AML-193 (cell line): ENCODE measurements at regions not wholly inside any gene's neighbourhood (a gene's known extent, or its start where the extent isn't known, plus 50 kb on each side); places are given as distances from the start of the nearest gene placed in this dataset.

ENCODE experiments used
- DNase-seq, 2 experiments: peaks; one replicate each; lab custom pipeline; 2025; lab: John Stamatoyannopoulos, UW

DNA sequence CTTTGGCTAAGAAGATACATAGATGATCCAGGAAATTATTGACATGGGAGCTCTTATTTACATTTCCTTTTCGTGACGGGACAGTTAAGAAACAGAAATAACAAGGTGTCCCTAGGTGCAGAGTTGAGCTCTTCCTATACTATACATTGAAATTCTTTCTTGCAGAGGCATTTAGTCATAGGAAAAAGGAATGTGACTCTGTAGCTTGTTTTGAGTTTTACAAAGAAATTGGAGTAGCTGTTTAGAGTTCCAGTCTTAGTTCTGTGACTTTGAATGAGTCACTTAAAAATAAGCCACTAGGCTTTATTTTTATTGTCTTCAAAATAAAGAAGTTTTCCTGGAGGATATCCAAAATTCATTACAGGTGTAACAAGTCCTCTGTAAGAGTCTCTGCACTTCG lies 723.5 kb upstream of the SGO1 start:
- DNase-seq: no peak

DNA sequence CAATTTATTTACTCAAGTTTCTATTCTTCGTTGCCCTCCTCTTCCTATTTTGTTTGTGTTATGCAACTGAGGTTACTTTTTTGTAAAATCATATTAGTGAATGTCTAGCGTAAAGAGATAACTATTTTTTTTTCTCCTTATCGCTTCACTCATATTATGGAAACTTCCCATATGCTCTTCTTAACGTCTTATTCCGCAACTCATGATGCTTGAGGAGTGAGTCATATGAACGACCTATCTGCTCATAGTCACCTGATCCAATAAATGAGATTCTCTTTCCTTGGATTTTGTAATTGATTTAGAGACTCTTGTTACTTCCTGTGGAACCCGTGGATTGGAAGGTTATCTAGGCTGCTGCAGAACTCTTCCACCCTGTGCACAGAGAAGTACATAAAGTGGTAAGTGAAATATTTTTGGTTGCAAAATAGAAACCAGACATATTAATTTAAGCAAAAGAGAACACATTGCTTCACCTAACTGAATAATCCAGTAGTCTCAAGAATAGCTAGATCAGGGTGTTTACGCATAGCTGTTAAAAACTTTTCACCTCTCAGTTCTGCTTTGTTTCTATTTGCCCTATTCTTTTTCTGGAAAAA lies 719.3 kb upstream of the SGO1 start:
- no peak for DNase-seq

DNA sequence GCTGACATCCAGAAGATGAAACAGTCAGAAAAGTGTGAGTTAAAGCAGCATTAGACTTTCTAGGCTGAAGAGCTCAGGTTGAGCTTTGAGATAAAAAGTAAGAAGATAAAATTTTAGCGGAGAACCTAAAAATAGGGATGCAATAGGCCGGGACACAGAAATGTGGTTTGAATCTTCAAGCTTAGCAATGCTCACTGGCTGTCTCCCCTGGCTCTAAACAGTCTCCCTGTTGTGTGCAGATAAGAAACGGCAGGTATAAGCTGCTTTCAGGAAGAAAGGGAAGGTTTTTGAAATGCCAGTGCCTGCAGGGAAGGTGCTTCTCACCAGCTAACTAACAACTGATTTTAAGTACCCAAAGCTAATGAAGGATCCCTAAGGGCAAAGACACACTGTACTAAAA lies 718.7 kb upstream of the SGO1 start:
- DNase-seq: no peak

DNA sequence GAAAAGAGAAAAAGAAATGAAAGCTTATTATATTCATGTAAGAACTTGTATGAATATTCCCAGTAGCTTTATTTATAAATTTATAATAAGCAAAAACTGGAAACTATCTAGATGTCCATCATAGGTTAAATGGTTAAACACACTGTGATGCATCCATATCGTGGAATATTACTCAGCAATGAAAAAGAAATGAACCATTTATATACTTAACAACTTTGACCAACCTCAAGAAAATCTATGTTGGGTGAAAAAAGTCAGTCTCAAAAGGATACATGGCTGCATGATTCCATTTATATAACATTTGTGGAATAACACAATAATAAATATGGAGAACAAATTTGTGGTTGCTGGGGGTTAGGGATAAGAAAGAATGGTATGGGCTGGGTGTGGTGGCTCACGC lies 713.0 kb upstream of the SGO1 start:
- DNase-seq: no peak

DNA sequence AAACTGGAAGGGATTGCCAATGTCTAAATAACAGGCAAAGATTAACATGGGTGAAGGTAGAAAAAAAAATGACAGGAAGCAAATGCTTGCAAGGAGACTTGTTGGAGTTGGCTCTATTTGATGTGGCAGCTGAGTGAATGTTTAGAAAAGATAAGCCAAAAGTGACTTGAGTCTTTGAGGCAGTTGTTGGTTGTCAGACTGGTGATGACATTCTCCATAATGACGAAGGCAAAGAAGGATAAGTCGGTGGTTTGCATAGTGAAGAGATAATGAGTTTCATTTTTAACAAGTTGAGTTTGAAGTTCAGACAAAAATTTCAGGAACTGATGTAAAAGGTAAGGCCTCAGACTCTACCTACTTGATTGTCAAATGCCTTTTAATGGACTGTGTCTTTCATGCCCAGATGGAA lies 704.1 kb upstream of the SGO1 start:
- no peak for DNase-seq

DNA sequence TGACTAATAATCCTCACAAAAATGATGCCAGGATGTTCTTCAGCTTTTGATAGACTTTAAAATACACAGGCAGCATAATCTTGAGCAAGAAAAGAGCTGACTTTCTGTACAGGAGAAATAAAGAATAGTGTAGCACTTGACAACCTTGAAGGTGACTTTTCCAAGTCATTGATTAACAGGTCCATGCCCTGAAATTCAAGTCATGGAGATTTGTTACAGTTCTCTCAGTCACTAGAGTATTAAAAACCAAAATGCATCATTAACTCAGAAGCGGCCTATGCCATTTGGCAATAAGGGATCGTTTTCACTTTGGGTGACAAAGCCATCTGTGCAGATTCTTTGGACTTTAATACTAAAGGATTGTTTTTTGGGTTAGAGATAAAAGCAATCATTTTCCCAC lies 692.7 kb upstream of the SGO1 start:
- DNase-seq: no peak

DNA sequence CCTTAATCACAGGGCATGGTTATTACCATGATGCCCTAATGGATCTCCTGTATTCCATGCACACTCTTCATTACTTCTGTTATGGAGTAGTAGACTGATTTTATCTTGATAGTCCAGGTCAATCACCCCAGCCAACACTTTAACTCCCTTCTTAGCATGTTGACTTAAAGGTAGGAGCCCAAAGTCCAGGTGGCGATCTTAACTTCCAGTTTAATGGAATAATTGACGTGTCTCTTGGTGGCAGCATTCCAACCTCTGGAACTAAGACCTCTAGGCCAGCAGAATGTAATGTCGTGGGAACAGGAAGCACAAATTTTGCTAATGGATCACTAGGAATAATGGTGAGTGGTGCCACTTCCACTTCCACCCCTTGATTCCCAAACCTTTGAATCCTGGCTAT lies 687.2 kb upstream of the SGO1 start:
- DNase-seq: no peak

DNA sequence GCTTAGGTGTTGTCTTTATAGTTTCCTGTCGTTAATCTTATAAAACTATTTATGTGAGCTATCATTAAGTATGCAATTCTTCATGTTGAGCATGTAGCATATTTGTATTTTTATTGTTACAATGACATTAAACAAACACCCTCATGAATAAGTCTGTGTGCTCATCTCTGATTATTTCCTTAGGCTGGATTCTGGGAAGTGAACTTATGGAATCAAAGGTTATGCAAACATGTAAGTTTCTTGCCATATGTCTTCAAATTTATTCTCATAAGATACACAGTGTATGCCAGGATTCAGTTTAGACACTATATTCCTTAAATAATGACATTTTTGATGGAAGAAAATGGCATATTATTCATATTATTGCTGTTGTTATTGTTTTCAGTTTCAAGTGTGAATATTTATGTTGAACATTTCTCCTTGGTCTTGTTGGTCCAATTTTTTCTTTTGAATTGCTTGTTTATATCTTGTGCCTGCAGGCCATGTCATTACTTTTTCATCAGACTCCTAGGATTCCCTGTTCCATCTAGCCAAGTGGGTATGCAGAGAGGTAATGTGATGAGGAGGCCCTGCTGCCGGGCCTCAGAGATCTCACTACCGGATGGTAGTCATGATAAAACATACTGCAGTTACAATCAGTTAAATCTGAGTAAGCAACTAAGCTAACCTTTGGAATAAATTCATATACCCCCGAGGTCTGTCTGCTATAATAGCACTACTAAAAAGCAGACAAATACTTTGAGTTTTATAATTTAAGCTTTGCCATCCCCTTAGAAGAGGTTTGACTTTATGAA lies 684.3 kb upstream of the SGO1 start:
- no peak for DNase-seq

DNA sequence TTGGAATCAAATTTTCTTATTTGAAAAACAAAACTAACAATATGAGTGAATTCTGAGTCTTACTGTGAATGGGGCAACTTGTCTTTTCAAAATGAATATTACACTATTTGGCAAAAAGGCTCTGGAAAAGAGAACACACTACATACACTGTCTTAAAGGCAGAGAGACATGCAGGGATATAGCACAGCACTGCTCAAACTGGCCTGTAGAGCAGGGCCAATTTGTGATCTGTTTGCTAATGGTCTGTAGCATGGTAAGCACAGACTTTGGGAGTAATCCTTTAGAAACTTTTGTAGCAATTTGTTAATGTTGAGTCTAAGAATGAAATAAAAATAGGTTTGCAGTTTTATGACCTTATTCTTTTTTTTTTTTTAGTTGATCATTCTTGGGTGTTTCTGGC lies 679.8 kb upstream of the SGO1 start:
- DNase-seq: no peak

DNA sequence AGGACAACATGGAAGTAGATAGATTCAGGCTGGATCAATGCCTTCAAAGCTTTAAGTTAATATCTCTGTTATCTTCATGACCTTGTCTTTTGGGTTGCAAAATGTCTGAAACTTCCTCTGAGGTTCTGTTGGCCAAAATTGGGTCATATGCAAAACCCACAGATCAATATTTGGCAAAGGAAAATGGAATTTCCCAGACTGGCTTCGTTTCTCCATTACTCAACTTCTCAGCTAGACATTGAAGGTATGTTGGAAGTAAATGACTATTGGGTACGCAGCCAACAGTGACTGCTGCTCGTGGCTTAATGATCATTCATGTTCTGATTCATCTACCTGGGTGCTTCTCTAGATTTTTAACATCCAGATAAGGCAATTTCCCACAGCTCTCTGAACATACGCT lies 675.4 kb upstream of the SGO1 start:
- DNase-seq: no peak

DNA sequence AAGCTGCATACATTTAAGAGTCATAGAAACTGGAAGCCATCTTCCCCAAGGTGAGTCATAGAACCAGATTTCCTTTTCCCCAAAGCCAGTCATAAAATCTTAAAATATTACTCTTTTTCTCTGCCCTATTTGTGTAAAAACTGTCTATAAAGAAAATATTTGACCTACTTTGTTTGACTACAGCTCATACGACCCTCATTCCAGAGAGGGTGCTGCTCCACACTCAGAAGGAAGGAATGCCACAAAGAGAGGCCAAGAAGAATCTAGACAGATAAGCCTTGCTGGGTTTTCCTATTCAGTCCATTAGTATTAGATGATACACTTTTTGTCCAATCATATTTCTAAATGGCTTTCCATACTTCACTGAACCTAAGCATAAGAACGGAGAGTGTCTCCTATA lies 671.6 kb upstream of the SGO1 start:
- DNase-seq: no peak

DNA sequence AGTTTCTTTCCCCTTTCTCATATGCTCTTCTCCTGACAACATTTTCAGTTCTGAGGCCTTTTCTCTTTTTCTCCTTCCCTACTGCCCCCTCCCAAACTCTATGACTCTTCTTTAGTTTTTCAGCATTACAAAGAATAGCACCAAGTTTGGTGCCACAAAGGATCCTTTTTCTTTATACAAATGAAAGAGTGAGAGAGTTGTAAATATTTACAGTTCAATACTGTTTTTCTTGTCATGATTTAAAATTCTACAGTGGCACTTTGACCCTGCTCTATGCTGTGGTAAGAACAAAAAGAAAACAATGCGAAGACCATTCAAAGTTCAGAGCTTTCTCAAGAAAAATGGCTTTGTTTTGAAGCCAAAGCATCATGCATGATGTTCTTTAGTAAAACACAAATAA lies 667.9 kb upstream of the SGO1 start:
- DNase-seq: no peak

DNA sequence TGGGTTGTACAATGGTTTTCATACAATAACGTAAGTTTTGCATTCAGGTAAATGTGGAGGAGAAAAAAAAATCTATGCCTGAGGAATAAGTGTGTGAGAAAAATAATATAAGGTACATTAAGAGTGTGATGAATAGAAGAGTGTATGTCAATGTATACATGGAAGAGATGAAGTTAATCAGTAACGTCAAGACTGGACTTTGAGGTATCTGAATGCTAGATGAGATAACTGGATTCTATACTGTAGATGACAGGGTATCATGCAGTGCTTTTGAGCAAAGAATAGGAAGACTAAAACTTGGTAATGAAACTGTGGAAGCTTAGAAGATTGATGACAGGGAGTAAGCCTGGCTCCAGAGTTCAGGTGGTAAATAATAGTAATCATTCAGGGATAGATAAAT lies 666.7 kb upstream of the SGO1 start:
- no peak for DNase-seq

DNA sequence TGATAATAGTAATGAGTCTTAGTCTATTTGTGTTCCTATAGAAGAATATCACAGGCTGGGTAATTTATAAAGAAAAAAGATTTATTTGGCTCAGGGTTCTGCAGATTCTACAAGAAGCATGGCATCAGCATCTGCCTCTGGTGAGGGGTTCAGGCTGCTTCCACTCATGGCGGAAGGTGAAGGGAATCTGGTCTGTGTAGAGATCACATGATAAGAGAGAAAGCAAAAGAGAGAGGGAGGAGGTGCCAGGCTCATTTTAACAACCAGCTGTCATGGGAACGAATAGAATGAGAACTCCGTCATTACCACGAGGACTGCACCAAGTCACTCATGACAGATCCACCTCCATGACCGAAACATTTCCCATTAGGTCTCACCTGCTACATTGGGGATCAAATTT lies 664.0 kb upstream of the SGO1 start:
- DNase-seq: no peak

DNA sequence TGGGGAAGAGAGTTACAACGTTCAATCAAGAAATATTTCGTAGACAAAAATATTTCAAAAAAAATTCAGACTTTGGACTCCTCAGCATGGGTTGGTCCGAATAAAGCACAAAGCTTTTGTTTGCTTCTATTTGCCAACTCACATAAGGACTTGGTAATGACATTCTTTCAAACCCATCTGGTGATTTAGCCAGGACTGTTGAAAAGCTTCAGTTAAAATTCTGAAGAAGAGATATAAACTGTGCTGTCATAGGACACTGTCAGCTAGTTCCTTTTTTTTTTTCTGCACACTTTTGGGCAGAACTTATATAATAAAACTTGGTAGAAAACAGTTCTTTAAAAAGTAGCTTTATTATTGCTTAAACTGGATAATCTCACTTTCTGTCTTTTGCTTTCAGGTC lies 660.8 kb upstream of the SGO1 start:
- DNase-seq: no peak

DNA sequence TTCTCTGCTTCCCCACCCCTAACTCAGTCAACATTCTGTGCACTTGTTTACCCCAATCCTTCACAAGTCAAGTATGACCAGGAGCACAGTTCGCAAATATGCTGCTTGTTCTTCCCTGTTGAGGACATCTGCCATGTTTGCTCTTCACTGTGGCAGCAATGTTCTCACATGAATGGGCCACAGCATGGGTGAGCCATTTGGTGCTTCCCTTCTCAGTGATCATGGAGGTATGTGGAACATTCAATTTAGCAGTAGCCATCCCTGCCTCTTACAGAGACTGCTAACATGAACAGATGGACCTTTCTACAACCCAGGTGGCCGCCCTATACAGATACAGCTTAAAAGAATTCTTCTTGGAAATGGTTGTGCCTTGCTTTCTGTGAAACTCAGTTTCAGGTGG lies 660.1 kb upstream of the SGO1 start:
- DNase-seq: no peak

DNA sequence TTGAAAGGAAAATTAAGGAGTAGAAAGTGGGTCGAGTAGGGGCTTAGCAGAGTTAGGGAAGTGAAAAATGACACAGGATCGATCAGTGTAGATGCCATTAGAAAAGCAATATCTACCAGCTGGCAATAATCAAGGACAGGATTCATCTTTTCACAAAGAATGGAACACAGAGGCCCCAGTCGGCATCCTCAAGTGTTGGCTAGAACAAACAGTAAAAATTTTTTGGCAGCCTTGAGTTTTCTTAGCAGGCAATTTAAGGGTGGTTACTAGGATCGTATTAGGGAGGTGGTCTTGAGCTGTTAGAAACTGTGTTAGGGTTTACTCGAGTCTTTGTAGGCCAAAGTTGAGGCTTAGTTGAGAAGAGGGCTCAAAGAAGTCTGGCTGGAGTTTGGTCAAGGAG lies 658.8 kb upstream of the SGO1 start:
- DNase-seq: no peak

DNA sequence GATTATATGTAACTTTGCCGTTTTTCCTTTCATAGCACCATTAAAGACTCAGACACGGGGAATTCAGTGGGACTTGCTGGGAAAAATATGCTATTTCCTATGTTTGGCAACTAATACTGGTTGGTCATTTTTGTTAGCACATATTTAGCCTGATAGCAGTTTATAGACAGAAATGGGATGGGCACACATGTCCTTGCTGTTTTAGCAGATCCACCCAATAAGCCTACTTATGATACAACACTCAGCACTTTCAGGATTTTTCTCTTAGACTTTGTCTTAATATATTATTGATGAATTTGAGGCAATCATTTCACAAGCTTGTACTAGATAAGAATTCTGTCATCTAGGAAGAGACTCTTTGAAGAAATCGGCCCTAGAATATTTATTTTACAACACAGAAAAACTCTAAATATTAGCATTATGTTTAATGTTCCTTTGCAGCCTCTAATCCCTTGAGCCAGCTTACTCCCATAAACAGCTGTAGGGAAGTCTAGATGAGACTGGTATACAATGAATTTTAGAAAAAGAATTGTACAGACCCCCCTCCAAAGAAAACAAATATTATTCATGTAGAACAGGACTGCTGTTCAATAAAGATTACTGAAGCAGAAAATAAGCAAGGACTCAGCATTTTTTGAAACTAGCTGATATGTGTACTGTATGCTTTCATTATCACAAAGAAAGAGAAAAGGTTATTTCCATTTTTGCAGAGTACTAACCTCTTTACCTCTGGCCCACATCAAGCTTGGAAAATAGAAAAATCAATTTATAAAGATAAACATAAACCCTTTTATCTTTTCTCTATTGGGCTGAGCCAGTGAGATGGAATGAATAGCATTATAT lies 656.8 kb upstream of the SGO1 start:
- DNase-seq: no peak

DNA sequence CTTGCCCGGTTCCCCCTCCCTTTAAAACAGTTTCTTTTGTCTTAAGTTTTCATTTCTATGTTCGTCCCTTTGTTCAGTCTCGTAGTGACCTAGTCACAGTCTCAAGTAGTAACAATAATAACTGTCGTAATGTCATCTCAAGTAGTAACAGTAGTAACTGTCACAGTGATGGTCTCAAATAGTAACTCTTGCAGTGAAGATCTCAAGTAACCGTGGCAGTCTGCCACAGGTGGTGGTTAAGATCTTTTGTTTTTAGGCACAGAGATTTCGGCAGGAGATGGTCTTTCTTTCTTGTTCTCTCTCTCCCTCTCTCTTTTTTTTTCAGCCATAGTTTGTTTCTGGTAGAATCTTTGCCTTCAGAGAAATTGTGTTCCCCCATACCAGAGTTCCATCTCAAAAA lies 656.0 kb upstream of the SGO1 start:
- no peak for DNase-seq

DNA sequence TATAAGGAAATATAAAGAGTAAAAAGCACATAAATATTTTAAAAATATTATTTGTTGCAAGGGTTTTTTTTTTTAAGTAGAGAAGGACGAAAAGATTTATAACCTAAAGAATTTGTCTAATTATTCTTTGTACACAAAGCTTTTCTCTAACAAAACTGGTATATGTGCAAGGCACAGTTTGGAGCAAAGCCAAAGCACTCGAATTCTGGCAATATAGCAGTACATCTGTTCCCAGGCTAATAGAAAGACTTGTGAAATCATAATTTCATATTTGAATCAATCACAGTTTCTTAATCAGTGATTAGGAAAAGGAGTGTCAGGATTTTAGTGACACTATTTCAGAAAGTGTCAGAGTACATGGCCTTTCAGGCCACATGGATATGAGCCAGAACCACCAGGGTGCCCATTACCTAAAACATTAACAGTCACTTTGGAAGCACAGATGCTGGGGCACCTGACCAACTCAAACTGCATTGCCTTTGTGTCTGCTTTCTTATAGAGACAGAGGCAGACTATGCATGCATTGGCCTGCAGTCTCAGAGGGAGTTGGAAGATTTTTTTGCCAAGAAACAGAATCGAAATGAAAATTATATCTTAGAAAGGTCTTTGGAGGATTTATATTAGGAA lies 651.8 kb upstream of the SGO1 start:
- DNase-seq: no peak

DNA sequence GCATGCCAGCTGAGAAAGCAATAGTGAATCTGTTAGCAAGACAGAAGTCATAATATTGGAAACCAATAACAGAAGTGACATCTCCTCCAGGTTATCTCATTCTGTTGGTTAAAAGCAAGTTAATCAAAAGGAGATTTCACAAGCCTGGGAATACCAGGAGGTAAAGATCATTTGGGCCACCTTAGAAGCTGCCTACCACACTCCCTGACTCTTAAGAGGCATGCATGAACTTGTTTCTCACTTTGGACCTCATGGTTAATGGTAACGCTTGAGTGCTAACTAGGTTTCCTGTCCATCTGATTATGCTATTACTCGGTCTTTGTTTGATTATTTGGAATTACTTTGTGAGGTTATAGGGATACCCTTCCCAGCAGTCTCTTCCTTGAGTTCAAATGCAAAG lies 650.8 kb upstream of the SGO1 start:
- DNase-seq: no peak

DNA sequence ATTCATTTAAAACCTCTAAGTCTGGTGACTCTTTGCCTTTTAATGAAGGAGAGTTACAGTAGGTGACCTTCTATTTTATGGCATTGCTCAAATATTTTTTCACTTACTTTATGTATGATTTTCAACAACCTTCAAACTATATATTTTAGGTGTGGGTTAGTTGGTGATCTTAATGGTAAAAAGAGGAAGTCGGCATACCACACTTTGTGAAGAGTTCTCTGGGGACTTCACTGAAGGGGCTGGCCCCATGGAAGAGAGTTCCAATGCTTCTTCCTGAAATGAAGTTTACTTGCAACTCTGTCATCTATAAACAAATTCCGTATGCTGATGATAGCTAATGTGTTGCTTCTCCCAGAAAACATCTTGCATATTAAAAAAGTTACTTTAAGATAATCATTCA lies 647.0 kb upstream of the SGO1 start:
- no peak for DNase-seq

DNA sequence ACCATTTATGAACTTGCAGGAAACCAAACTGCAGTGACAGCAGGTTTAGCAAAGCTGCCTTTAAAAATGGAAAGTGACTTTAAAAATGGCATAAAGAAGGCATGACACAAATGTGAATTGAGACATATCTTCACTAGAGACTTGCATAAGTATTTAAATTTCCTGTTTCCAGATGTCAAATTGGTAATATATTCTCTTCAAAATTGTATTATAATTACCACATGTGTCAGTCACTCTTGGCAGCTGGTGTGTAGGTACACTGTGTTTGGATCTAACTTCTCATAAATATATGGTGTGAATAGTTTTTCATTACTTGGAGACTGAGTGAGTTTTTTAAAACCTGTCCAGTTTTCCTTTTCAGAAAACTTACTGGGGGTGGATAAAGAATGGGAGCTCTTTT lies 636.2 kb upstream of the SGO1 start:
- DNase-seq: no peak
